ENCODE measurements at regions not wholly inside any gene's neighbourhood (a gene's known extent, or its start where the extent isn't known, plus 50 kb on each side); places are given as distances from the start of the nearest gene placed in this dataset.
A peak's percentile ranks its signal among the peaks of the same experiment; 100 is the strongest.

DNA sequence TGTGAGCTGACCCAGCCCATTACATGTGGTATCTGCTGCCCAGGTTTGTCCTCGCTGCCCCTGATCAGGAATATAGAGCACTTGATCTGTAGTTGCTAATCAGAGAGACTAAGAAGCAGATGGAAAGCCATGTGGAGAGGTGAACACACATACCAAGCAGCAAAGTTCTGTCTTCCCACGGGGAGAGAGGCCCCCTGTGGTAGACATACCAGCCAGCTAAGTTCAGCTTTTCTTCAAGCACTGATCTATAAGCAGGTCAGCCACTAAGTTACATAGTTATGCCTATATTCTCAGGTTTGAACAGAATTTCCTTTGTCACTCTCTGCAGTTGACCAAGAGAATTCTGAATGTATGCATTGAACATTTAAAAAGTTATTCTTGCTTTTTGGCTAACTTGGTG is 76.4 kb downstream of the DDX3Y start:
- DNase-seq: no peak

DNA sequence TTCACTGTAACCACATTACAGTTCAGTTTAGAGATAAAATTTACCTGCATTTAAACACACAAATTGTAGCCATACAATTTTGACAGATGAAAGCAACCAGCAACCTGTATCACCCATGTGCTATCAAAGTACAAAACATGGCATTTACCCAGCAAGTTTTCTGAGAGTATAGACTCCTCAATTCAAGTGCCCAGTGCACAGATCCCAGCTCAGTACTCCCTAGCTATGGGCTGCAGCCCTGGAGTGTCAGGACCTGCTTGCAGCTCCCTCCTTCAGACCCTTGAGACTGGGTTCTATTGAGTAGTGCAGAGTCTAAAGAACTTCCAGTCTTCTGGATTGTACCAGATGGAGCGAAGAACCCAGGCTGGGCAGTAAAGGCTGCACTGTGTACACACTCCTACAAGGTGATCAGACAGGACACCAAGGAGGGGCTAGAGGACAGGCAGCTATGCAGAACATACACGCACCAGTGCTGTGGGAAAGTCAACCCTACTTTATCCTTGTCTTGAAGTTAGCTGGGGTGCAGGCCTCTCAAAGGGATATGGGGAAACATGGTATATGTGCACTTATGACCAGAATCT is 77.7 kb downstream of the DDX3Y start:
- no peak for DNase-seq

DNA sequence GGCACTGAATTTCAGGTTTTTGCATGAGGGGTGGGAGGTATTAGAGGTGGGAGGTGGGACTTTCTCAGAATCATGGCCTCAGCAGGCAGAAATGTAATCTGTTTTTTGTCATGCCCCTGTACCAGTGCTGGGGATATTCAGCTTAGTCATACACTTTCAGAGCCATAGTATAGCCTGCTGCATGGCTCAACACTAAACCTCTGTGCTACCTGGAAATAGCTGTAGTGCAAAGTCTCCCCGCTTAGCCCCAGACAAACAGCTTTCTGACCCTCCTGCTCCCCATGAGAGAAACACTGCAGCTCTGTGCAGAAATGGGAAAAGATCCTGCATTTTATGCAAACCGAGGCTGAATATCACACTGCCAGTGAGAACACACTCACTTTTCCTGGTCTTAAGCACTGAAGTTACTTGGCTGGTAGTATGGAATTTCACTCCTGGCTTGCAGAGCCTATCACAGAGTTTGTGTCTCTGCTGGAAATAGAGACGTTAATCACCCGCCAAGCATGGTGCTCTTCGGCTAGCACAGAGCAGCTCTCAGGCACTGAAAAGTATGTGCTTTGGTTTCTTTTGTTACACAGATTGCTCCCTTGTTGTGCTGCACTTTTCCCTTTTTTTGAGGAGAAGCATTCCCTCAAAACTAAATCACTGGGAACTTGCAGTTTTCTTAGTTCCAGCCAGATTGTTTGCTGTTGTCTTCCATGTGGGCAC is 80.1 kb downstream of the DDX3Y start:
- no peak for DNase-seq

DNA sequence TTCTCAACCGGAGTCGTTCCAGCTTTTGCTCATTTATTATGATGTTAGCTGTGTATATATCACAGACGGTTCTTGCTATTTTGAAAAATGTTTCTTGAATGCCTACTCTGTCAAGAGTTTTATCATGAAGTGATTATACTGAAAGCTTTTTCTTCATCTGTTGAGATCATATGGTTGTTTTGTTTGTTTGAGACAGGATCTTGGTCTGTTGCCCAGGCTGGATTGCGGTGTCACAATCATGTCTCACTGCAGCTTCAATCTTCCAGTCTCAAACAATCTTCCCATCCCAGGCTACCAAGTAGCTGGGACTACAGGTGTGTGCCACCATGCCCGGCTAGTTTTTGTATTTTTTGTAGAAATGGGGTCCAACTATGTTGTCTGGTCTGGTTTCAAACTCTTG is 112.8 kb downstream of the DDX3Y start:
- peak; percentile 8 for DNase-seq

DNA sequence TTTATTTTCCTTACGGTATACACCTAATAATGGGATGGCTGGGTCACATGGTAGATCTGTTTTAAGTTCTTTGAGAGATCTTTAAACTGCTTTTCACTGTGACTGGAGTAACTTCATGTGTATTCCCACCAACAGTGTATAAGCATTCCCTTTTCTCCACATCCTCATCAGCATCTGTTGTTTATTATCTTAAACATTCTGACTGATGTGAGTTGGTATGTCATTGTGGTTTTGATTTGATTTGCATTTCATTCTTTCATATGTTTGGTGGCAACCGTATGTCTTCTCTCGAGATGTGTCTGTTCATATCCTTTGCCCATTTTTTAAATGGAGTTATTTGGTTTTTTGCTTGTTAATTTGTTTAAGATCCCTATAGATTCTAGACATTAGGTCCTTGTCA is 114.8 kb downstream of the DDX3Y start:
- peak; percentile 81 for DNase-seq

DNA sequence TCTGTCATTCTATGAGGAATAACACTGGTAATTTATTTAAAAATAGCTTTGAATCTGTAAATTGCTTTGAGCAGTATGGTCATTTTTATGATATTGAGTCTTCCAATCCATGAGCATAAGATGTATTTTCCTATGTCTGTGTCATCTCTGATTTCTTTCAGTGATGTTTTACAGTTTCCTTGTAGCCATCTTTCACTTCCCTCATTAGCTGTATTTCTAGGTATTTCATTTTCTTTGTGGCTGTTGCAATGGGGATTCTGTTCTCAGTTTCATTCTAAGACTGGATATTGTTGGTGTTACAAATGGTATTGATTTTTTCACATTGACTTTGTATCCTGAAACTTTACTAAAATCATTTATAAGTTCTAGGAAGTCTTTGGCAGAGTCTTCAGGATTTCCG is 116.2 kb downstream of the DDX3Y start:
- DNase-seq: no peak

DNA sequence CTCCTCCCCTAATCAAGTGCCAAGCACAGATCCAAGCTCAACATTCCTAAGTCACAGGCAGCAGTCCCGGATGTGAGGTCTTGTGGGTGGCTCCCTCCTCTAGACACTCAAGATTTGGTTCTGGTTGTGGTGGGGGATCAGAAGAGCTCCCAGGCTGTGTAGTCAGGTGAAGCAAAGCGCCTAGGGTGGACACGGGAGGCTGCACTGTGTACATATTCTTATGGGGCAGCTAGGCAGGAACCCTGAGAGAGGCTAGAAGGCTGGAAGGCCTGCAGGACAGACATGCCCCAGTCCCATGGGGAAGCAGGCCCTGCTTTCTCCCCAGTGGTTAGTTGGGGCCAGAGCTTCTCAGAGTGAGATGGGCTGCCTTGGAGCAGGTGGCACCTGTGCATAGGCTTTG is 118.9 kb downstream of the DDX3Y start:
- DNase-seq: no peak

DNA sequence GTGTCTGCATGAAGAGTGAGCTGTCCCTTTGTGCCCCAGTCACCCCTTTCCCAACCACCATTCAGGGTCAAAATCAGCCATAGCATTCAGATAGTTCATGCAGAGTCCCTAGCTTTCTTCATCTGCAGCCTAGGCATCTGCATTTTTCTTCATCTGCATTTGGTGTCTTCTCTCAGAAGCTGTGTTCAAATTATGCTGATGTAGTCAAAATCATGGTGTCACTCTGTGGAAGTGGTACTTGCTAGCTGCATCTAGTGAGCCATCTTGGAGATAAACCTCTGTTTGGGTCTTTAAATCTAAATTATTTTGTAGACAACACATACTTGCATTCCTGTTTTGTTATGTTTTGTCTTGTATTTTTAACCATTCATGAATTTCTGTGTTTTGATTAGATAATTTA is 119.8 kb downstream of the DDX3Y start:
- no peak for DNase-seq

DNA sequence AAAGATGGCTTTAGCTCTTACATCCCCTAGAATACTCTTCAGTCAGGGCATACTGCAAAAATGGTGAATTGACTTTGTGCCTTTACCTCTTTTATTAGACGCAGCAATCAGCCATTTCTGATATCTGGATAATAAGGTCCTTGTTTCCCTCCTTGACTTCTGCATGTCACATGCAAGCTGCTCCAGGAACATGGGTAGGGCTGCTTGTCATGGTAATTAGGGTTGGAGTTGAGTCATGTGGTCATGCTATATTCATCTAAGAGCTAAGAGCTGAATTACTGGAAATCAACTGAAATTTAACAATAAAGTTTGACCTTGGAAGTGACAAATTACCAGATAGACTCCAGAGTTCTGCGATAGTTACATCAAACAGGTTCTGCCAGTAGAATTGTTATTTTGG is 122.2 kb downstream of the DDX3Y start:
- no peak for DNase-seq

DNA sequence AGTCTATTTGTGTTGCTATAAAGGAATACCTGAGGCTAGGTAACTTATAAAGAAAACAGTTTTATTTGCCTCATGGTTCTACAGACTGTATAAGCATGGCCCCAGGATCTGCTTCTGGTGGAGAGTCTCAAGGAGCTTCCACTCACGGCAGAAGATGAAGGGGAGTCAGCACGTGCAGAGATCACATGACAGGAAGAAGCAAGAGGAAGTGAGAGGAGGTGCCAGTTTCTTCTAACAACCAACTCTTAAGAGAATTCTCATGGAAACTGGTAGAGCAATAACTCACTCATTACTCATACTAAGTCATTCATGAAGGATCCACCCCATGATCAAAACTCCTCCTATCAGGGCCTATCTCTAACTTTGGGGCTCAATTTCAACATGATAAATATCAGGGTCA is 135.6 kb downstream of the DDX3Y start:
- no peak for DNase-seq

DNA sequence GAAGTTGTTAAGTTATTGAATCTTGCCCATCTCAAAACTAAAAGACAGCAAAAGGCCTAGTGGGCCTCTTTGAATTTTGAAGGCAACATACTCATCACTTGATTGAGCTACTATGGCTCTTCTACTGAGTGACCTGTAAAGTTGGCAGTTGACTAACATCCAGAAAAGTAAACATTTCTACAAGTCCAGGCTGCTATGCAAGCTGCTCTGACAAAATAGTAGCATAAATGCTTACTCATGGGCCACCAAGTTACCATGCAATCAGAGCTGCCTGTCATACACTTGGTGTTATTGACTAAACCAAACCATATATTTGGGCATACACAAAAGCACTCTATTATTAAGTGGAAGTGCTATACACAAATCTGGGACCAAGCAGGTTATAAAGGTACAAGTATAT is 148.8 kb downstream of the DDX3Y start:
- no peak for DNase-seq

DNA sequence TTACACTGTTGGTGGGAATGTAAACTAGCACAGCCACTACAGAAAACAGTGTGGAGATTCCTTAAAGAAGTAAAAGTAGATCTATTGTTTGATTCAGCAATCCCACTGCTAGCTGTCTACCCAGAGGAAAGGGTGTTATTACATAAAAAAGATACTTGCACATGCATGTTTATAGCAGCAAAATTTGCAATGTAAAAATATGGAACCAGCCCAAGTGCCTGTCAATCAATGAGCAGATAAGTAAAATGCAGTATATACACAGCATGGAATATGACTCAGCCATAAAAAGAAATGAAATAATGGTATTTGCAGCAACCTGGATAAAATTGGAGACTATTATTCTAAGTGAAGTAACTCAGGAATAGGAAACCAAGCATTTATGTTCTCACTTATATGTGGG is 161.7 kb downstream of the DDX3Y start:
- no peak for DNase-seq

DNA sequence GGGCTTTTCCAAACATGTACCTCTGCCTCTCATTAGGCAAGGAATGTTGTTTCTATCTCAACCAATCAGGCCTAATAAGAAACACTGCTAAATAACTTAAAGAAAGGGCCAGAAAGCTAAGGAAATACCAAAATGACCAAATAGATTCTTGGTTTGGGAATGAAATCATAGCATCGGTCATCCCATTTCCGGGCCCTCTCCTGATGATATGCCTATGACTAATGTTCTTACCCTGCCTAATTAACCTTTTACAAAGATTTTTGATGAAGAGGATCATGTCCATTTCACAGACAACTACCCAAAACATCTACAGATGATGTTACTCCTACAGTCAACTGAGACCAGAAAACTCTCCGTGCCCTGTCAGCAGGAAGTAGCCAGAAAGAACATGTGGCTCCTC is 164.0 kb downstream of the DDX3Y start:
- no peak for DNase-seq

DNA sequence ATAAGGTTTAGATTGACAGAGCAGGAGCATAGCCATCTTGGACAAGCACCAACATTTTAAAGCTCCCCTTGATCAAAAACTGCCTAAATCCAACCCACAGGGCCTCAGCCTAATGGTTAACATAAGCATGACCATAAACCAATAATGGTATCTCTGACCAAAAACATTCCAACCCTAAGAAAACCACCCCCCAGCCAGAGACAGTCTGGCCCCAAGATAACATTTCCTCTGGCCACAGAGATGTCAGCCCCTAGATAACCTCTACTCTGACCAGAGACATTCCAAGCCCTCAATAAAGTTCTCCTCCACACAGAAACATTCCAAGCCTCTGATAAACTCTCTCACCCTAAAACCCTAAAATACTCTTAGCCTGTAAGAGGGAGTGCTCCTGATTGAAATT is 164.4 kb downstream of the DDX3Y start:
- no peak for DNase-seq

DNA sequence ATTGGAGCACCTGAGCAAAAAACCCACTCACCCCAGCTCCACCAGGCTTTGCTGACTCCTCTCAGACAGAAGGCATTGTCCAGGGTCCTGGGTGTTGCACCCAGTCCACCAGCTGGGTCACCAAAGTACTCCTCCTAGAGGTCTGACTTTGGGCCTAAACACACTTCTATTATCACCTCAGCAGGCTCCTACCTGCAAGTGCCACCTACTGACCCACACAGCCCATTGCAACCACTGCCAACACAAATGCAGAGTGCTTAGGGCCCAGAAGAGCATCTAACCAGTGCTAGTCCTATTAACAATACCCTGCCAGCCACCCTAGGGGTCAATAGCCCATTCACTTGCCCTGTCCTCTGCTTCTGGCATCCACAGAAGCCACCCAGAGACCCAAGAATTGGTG is 178.1 kb downstream of the DDX3Y start:
- no peak for DNase-seq

DNA sequence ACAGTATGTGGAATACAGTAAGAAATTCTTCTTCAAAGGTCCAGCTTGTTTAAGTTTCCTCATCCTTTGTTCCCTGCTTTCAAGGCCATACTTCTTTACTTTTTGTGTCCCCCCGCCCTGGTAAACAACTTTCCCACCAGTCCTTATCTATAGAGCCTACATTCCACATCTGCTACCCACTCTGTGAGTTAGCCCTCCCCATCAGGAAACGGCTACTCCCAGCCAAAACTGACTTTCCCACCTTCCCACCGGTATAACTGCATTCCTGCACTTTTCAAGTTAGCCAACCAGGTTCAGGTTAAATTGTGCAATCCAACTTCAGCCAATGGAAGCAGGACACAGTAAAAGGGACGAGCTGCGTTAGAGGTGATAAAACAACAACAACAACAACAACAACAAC is 186.9 kb downstream of the DDX3Y start:
- no peak for DNase-seq

DNA sequence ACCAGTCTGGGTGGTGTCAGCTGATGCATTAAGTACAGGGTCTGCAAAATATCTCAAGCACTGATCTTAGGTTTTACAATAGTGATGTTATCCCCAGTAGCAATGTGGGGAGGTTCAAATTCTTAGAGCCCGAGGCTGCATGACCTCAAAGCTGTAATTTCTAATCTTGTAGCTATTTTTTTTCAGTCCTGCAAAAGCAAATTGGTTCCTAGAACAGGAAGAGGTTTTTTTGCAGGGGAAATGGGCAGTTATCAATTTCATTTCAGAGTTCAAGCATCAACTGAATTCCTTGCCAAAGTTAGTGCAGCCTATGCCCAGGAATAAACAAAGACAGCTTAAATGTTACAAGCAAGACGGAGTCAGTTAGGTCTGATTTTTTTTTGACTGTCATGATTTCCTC is 188.3 kb downstream of the DDX3Y start:
- no peak for DNase-seq

DNA sequence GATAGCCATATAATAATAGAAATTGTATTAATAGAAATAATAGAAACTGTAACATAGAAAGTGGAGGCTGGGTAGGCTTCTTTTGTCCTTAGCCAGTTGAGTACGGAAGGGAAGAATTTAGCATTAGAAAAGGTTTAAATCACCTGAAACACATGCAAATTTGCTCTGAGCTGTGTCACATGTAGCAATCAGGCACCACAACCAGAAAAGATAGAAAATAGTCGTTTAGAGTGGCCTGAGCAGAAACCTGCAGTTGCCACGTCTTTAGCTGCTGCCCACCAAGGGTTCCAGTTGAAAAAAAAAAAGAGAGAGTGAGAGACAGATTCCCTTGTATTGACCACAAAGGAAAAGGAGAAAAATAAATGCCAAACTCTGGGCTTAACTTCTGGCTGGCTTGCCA is 188.8 kb downstream of the DDX3Y start:
- DNase-seq: no peak

DNA sequence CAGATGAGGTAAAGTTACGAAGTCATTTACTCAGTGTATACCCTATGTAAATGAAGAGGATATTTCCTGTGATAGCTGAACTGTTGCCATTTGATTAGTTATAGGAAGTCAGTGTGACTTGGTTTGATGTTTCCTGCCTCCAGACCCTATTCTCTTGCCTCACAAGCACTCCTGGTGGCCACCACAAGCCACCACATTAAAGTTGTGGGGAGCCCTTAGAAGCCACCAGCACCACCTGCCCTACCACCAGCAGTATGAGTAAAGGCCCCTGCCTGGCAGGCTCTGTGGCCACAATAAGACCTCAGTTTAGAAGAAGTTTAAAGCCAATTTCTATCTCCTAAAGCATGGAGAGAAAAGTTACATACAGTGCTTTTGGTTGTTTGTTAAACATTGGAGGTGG is 189.7 kb downstream of the DDX3Y start:
- DNase-seq: no peak

DNA sequence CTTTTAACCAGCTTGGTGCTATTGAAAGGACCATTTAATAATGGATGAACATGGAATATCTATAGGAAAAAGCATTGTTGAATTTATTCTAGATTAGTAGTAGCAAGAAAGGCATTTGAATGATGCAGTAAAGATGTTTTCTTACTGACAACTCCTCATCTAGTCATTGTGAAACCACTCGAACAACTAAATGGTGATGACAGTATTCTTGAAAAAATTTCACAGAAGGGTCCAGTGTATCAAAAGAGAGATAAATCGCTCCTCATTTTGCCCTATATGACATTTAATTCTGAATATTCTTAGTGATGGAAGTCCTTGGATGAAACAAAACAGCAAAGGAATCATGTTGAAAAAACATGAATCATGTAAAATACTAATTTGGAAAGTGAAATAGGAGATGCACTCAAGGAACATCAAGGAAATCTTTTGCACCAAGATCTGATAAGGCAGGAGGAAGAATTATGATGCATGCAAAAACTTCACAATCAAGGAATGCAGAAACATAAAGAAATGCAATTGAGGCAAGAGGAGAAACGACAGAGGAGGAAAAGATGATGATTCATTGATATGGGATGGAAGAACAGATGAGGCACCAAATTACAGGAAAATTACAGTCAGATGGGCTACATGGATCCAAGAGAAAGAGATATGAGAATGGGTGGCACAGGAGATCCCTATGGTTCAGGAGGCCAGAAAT is 190.4 kb downstream of the DDX3Y start:
- peak; percentile 4 for DNase-seq

DNA sequence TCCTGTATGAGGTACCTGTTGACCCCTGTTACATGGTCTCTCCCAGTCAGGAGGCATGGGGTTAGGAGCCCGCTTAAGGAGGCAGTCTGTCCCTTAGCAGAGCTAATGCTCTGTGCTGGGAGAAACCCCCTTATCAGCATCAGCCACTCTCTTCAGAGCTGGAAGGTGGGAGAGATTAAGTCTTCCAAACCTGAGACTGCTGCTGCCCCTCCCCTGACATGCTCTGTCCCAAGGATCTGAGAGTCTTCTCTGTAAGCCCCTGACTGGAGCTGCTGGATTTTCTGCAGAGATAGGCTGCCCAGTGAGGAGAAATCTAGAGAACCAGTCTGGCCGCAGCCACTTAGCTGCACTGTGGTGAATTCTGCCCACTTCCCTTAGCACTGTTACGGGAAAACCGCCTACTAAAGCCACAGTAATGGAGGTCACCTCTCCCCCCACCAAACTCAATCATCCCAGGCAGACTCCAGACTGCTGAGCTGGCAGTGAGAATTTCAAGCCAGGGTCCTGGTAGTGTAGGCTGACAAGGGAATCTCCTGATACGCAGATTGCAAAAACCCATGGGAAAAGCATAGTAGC is 222.3 kb downstream of the DDX3Y start:
- no peak for DNase-seq

DNA sequence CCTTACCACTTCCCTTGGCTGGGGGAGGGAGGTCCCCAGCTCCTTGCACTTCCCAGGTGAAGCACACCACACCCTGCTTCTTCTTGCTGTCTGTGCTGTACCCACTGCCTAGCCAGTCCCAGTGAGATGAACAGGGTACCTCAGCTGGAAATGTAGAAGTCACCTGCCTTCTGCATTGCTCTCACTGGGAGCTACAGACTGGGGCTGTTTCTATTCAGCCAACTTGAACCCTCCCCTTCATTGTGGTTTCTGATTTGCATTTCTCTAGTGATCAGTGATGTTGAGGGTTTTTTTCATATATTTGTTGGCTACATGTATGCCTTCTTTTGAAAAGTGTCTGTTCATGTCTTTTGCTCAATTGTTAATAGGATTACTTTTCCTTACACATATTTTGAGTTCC is 222.8 kb downstream of the DDX3Y start:
- no peak for DNase-seq

DNA sequence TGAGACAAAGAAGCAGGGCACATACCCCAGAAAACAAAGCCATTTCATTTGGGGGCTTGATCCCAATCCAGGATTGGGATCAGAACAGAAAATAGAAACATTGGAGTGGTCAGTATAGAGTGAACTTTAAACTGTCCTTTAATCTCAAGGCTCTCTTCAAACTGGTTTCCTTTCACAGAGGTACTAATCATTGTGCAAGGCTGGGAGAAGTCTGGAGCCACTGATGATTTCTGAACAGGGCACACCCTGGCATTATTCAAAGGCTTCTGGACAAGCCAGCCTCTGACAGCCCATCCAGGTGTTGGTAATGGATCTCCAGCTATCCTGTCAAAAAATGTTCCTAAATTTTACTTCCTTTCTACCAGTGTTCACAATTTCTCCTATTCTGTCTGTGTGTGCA is 244.5 kb downstream of the DDX3Y start:
- no peak for DNase-seq

DNA sequence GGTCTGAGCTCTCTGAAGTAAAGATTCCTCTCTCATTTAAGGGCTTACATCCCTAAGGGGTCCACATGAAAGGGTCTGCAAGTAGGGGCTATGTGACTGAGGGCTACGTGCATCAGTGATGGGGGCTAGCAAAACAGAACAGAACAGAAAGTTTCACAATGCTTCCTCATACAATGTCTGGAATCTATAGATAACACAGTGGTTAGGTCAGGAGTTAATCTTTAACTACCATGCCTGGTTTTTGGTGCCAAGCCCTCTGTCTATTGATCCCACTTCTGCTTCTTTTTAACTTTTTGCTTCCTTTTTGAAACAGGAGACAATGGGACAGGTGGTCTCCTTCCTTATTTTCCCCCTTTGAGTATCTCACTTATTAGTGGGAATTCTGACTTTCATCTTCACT is 263.0 kb downstream of the DDX3Y start:
- no peak for DNase-seq
